CD14-positive monocyte (primary cell): ENCODE measurements at regions not wholly inside any gene's neighbourhood (a gene's known extent, or its start where the extent isn't known, plus 50 kb on each side); places are given as distances from the start of the nearest gene placed in this dataset.

Experiments
- DNase-seq, 3 donors: peaks; one replicate each; pipeline ENCODE4 v3.0.0-alpha.2; 2011 to 2022
- H2AFZ ChIP-seq: 2 replicates; pipeline ENCODE4 v1.6.0; 2012; ENCODE audit warnings: mild to moderate bottlenecking, low read depth, low read length, inconsistent platforms; ENCODE audit not compliant: insufficient read depth, poor library complexity, severe bottlenecking
- H3K27ac ChIP-seq, 2 donors: 1 replicate in 1 of 2; 2 replicates in 1 of 2; pipeline ENCODE4 v1.5.1; 2012 to 2013; ENCODE audit warnings: low read length in 2 of 2, control low read depth in 1 of 2, inconsistent platforms in 1 of 2, low read depth in 1 of 2, mild to moderate bottlenecking in 1 of 2
- H3K27me3 ChIP-seq, 2 donors: one replicate each; pipeline versions ENCODE4 v1.6.0 to v1.6.1; 2011 to 2013; ENCODE audit warnings: low read length in 2 of 2; ENCODE audit not compliant: control insufficient read depth in 2 of 2, insufficient read depth in 2 of 2
- H3K36me3 ChIP-seq, 2 donors: replicated peaks in 1 of 2; 1 replicate in 1 of 2; 2 replicates in 1 of 2; pipeline versions ENCODE4 v1.5.1 to v1.6.1; 2012 to 2013; ENCODE audit warnings: low read length in 2 of 2, control low read depth in 1 of 2, inconsistent platforms in 1 of 2, mild to moderate bottlenecking in 1 of 2; ENCODE audit not compliant: insufficient read depth in 2 of 2, control insufficient read depth in 1 of 2
- H3K4me1 ChIP-seq, 2 donors: 1 replicate in 1 of 2; 2 replicates in 1 of 2; pipeline versions ENCODE4 v1.5.1 to v1.6.1; 2012 to 2013; ENCODE audit warnings: low read length in 2 of 2, control low read depth in 1 of 2, inconsistent platforms in 1 of 2, mild to moderate bottlenecking in 1 of 2, moderate library complexity in 1 of 2; ENCODE audit not compliant: insufficient read depth in 2 of 2, control insufficient read depth in 1 of 2
- H3K4me2 ChIP-seq: replicated peaks from 2 replicates; pipeline ENCODE3; 2012; ENCODE audit warnings: low read length, moderate library complexity, mild to moderate bottlenecking; ENCODE audit not compliant: poor library complexity, severe bottlenecking; ENCODE audit errors: extremely low read depth
- H3K4me3 ChIP-seq, 3 experiments: fragments of 200-600 bp in 1 of 3; sonication (generic) in 1 of 3; replicated peaks in 1 of 3; 1 replicate in 2 of 3; 2 replicates in 1 of 3; pipeline ENCODE4 v1.5.1; 2011 to 2013; ENCODE audit warnings: low read length in 3 of 3, mild to moderate bottlenecking in 3 of 3, control low read depth in 2 of 3, low read depth in 2 of 3, inconsistent platforms in 1 of 3, moderate library complexity in 1 of 3
- H3K79me2 ChIP-seq: 2 replicates; pipeline ENCODE4 v1.6.0; 2012; ENCODE audit warnings: mild to moderate bottlenecking, control low read depth, inconsistent platforms, low read length, moderate library complexity; ENCODE audit not compliant: insufficient read depth
- H3K9ac ChIP-seq: 2 replicates; pipeline ENCODE4 v1.6.0; 2017; ENCODE audit warnings: low read length, mild to moderate bottlenecking; ENCODE audit not compliant: insufficient read depth, poor library complexity, severe bottlenecking
- H3K9me3 ChIP-seq, 2 donors: replicated peaks in 1 of 2; 1 replicate in 1 of 2; 2 replicates in 1 of 2; pipeline versions ENCODE4 v1.5.1 to v1.6.1; 2012 to 2013; ENCODE audit warnings: low read length in 2 of 2, control low read depth in 1 of 2; ENCODE audit not compliant: control insufficient read depth in 1 of 2, insufficient read depth in 1 of 2
- H4K20me1 ChIP-seq: 2 replicates; pipeline ENCODE4 v1.6.0; 2012; ENCODE audit warnings: mild to moderate bottlenecking, low read length, control low read depth, moderate library complexity; ENCODE audit not compliant: insufficient read depth
- H3K27ac Mint-ChIP-seq, 7 donors: one replicate each; pipeline ENCODE4 v1.8.0; 2020; ENCODE audit warnings: mild to moderate bottlenecking in 7 of 7, mixed read lengths in 7 of 7, moderate library complexity in 6 of 7, inconsistent platforms in 2 of 7
- H3K27me3 Mint-ChIP-seq, 3 donors: one replicate each; pipeline ENCODE4 v1.8.0; 2021 to 2022; ENCODE audit warnings: low read depth in 3 of 3, mild to moderate bottlenecking in 3 of 3, mixed read lengths in 3 of 3, moderate library complexity in 3 of 3, inconsistent platforms in 1 of 3
- H3K36me3 Mint-ChIP-seq, 2 donors: one replicate each; pipeline ENCODE4 v1.8.0; 2020; ENCODE audit warnings: mixed read lengths in 2 of 2, inconsistent platforms in 1 of 2, mild to moderate bottlenecking in 1 of 2
- H3K4me1 Mint-ChIP-seq: one replicate; pipeline ENCODE4 v1.8.0; 2020; ENCODE audit warnings: mild to moderate bottlenecking, mixed read lengths
- H3K4me3 Mint-ChIP-seq, 2 donors: one replicate each; pipeline ENCODE4 v1.8.0; 2020; ENCODE audit warnings: mild to moderate bottlenecking in 2 of 2, mixed read lengths in 2 of 2, moderate library complexity in 1 of 2
- H3K9me3 Mint-ChIP-seq, 7 donors: one replicate each; pipeline ENCODE4 v1.8.0; 2020 to 2022; ENCODE audit warnings: mixed read lengths in 7 of 7, mild to moderate bottlenecking in 6 of 7, moderate library complexity in 6 of 7, inconsistent platforms in 2 of 7
- WGBS: methylation state at CpG from one replicate; pipeline ENCODE4 v1.1.5; 2013; ENCODE audit warnings: missing lambda C conversion rate; ENCODE audit not compliant: insufficient coverage; 5-methylcytosine and 5-hydroxymethylcytosine counted together
- intact Hi-C, 2 donors: fragments of 100-400 bp; cut with micrococcal nuclease; formaldehyde crosslinking; loops; one replicate each; pipeline versions ENCODE4 v1.15.0 to v1.15.1; 2023
- TF ChIP-seq, protein P1 (sequence below): fragments of 200-600 bp; IDR thresholded peaks from one replicate; pipeline ENCODE4 v1.8.0; 2022; ENCODE audit warnings: antibody characterized with exemption, mild to moderate bottlenecking

GRCh38 chr4:124330045-124330444 is 382.5 kb downstream of the ANKRD50 start:
- Histone ChIP-seq H3K27ac (no peak overlapping the region), H3K4me3 (no peak overlapping the region), H3K27me3 (no peaks in the 10 kb centered on the region), H3K36me3 (no peaks in the 10 kb centered on the region), H3K4me1 (peaks cover 0 to 3% of the 10 kb centered on the region in 2 donors), H3K79me2 (no peaks in the 10 kb centered on the region), H3K9me3 (no peaks in the 10 kb centered on the region), H2AFZ (no peak overlapping the region), H3K4me2 (no peak overlapping the region), H3K9ac (no peak overlapping the region), H4K20me1 (no peaks in the 10 kb centered on the region)
- no peak overlapping the region for H3K4me3 Mint-ChIP-seq
- peaks cover 7% of the 10 kb centered on the region for H3K4me1 Mint-ChIP-seq
- no peak for DNase-seq
- no peaks in the 10 kb centered on the region for H3K36me3 Mint-ChIP-seq
- intact Hi-C loops = loop anchor here in 1 of 2 donors (5.0 kb wide), 1 partner anchor 952 kb away; no protein-coding TSS in a partner anchor
- peaks cover 0 to 1% (median 0%) of the 10 kb centered on the region in 3 donors for H3K27me3 Mint-ChIP-seq
- H3K27ac Mint-ChIP-seq = no peak overlapping the region
- TF ChIP-seq, protein P1, sequence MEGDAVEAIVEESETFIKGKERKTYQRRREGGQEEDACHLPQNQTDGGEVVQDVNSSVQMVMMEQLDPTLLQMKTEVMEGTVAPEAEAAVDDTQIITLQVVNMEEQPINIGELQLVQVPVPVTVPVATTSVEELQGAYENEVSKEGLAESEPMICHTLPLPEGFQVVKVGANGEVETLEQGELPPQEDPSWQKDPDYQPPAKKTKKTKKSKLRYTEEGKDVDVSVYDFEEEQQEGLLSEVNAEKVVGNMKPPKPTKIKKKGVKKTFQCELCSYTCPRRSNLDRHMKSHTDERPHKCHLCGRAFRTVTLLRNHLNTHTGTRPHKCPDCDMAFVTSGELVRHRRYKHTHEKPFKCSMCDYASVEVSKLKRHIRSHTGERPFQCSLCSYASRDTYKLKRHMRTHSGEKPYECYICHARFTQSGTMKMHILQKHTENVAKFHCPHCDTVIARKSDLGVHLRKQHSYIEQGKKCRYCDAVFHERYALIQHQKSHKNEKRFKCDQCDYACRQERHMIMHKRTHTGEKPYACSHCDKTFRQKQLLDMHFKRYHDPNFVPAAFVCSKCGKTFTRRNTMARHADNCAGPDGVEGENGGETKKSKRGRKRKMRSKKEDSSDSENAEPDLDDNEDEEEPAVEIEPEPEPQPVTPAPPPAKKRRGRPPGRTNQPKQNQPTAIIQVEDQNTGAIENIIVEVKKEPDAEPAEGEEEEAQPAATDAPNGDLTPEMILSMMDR = no peak
- 75% methylated on average over 1 of the region's 3 CpGs for WGBS
- peaks cover 0 to 1% (median 0%) of the 10 kb centered on the region in 7 donors for H3K9me3 Mint-ChIP-seq

DNA sequence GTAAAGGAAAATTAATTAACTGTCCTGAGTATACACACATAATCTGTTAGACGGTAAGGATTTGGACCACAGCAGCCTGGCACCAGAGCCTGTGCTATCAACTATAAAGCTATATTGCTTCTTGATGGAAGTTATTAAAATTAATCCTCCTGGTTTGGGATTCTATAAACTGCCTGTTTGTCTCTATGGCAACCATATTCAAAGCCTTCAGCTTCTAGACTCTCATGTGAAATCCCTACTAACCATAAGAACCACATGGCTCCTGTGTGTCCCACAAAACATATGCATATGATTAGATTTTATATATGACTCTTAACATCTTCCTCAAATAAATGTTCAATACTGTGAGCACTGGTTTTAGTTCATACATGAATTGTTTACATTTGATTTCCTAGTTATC is 380.8 kb downstream of the ANKRD50 start:
- Histone ChIP-seq H3K36me3 (no peaks in the 10 kb centered on the region), H2AFZ (no peak overlapping the region), H4K20me1 (no peaks in the 10 kb centered on the region), H3K9ac (no peak overlapping the region), H3K9me3 (no peaks in the 10 kb centered on the region), H3K27ac (no peak overlapping the region), H3K4me1 (peaks cover 0 to 3% of the 10 kb centered on the region in 2 donors), H3K27me3 (no peaks in the 10 kb centered on the region), H3K79me2 (no peaks in the 10 kb centered on the region), H3K4me2 (no peak overlapping the region), H3K4me3 (no peak overlapping the region)
- H3K27me3 Mint-ChIP-seq = no peaks in the 10 kb centered on the region
- TF ChIP-seq, protein P1 = no peak
- no peaks in the 10 kb centered on the region for H3K36me3 Mint-ChIP-seq
- no CpG with 5 or more reads among the region's 1 CpG for WGBS
- peaks cover 7% of the 10 kb centered on the region for H3K4me1 Mint-ChIP-seq
- DNase-seq = no peak
- H3K9me3 Mint-ChIP-seq = no peaks in the 10 kb centered on the region
- no peak overlapping the region for H3K4me3 Mint-ChIP-seq
- intact Hi-C loops = loop anchor here in 1 of 2 donors (5.0 kb wide), 1 partner anchor 951 kb away; no protein-coding TSS in a partner anchor
- no peak overlapping the region for H3K27ac Mint-ChIP-seq
